Gastrocnemius medialis (tissue), 4 donors: ENCODE measurements at regions not wholly inside any gene's neighbourhood (a gene's known extent, or its start where the extent isn't known, plus 50 kb on each side); places are given as distances from the start of the nearest gene placed in this dataset.

ENCODE experiments used
- ATAC-seq, 2 donors: fragments of 150-250 bp; one replicate each; pipeline ENCODE4 v1.9.1; 2016
- DNase-seq, 2 donors: peaks; one replicate each; pipeline ENCODE4 v3.0.0-alpha.2; 2019
- H3K27ac ChIP-seq, 4 donors: fragments of 200-600 bp; sonication (generic); 1 replicate in 1 of 4; 2 replicates in 3 of 4; pipeline ENCODE4 v1.5.1; 2016 to 2018; ENCODE audit warnings: mild to moderate bottlenecking in 2 of 4, moderate library complexity in 1 of 4
- H3K27me3 ChIP-seq, 3 donors: fragments of 200-600 bp; sonication (generic) in 2 of 3; 1 replicate in 1 of 3; 2 replicates in 2 of 3; pipeline versions ENCODE4 v1.5.1 to v1.6.0; 2016 to 2019; ENCODE audit warnings: mild to moderate bottlenecking in 1 of 3, moderate library complexity in 1 of 3
- H3K36me3 ChIP-seq, 2 donors: fragments of 200-600 bp; sonication (generic) in 1 of 2; one replicate each; pipeline ENCODE4 v1.5.1; 2017 to 2018
- H3K4me1 ChIP-seq, 2 donors: fragments of 200-600 bp; sonication (generic) in 1 of 2; one replicate each; pipeline ENCODE4 v1.5.1; 2016 to 2017; ENCODE audit warnings: mild to moderate bottlenecking in 2 of 2
- H3K4me3 ChIP-seq, 4 donors: fragments of 200-600 bp; sonication (generic) in 3 of 4; 1 replicate in 1 of 4; 2 replicates in 3 of 4; pipeline ENCODE4 v1.5.1; 2016 to 2019; ENCODE audit warnings: mild to moderate bottlenecking in 2 of 4
- H3K9me3 ChIP-seq, 3 donors: fragments of 200-600 bp; sonication (generic) in 2 of 3; 1 replicate in 1 of 3; 2 replicates in 2 of 3; pipeline ENCODE4 v1.5.1; 2016 to 2019
- POLR2A ChIP-seq, 2 donors: fragments of 450-650 bp; IDR thresholded peaks; one replicate each; pipeline ENCODE4 v1.6.1; 2017; ENCODE audit warnings: antibody characterized with exemption in 2 of 2, mild to moderate bottlenecking in 2 of 2, moderate library complexity in 2 of 2
- in situ Hi-C, 4 donors: fragments of 200-750 bp; cut with MboI; loops; one replicate each; pipeline versions ENCODE4 v1.15.0 to v1.8.0; 2017; ENCODE audit warnings: low sequenced_read_pairs in 4 of 4
- intact Hi-C: fragments of 100-400 bp; cut with DNase I; formaldehyde crosslinking; loops from one replicate; pipeline ENCODE4 v1.15.1; 2023; ENCODE audit warnings: low total_unique reads
- TF ChIP-seq, protein P1 (sequence below), 5 experiments: fragments of 450-650 bp in 3 of 5; fragments of 200-600 bp in 2 of 5; sonication (generic) in 2 of 5; IDR thresholded peaks in 4 of 5; conservative IDR thresholded peaks in 1 of 5; 1 replicate in 4 of 5; 2 replicates in 1 of 5; pipeline ENCODE4 v1.5.1; 2016 to 2019; ENCODE audit warnings: antibody characterized with exemption in 5 of 5, mild to moderate bottlenecking in 3 of 5, moderate library complexity in 3 of 5

DNA sequence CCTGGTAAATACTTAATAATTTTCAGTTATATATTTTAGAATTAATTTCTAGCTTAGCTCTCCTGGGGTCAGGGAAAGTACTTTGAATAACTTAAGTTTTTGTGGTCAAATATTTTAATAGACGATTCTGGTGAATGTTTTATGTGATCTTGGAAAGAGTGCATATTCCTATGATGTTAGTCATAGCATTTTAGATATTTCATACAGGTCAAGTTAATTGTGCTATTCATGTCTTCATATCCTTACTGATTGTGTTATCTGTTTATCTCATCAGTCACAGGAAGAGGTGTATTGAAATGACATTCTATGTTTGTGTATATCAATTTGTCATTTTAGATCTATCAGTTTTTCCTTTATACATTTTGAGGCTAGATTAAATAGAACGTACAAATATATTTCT, 576.2 kb downstream of the CPS1 start:
- intact Hi-C loops, result no loop called here
- Histone ChIP-seq H3K4me1 (no peaks in the 10 kb centered on the region), H3K9me3 (no peaks in the 10 kb centered on the region), H3K27me3 (no peaks in the 10 kb centered on the region), H3K36me3 (no peaks in the 10 kb centered on the region), H3K4me3 (no peak overlapping the region), H3K27ac (no peak overlapping the region)
- ATAC-seq (no peak), DNase-seq (no peak)
- in situ Hi-C loops, result no loop called here
- TF ChIP-seq, protein P1, sequence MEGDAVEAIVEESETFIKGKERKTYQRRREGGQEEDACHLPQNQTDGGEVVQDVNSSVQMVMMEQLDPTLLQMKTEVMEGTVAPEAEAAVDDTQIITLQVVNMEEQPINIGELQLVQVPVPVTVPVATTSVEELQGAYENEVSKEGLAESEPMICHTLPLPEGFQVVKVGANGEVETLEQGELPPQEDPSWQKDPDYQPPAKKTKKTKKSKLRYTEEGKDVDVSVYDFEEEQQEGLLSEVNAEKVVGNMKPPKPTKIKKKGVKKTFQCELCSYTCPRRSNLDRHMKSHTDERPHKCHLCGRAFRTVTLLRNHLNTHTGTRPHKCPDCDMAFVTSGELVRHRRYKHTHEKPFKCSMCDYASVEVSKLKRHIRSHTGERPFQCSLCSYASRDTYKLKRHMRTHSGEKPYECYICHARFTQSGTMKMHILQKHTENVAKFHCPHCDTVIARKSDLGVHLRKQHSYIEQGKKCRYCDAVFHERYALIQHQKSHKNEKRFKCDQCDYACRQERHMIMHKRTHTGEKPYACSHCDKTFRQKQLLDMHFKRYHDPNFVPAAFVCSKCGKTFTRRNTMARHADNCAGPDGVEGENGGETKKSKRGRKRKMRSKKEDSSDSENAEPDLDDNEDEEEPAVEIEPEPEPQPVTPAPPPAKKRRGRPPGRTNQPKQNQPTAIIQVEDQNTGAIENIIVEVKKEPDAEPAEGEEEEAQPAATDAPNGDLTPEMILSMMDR (IDR thresholded peaks at IDR 0.05 in 4 of 5, conservative IDR thresholded peaks at IDR 0.05 in 1 of 5), result no peak
- TF ChIP-seq POLR2A (IDR thresholded peaks at IDR 0.05), result no peak

DNA sequence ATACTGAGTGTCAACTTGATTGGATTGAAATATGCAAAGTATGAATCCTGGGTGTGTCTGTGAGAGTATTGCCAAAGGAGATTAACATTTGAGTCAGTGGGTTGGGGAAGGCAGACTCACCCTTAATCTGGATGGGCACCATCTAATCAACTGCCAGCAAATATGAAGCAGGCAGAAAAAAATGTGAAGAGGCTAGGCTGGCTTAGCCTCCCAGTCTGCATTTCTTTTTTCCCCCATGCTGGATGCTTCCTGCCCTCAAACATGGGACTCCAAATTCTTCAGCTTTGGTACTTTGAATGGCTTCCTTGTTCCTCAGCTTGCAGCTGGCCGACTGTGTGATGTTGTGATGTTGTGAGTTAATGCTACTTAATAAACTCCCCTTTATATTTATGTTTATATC, 577.4 kb downstream of the CPS1 start:
- Histone ChIP-seq H3K4me1 (no peaks in the 10 kb centered on the region), H3K27me3 (no peaks in the 10 kb centered on the region), H3K27ac (no peak overlapping the region), H3K9me3 (no peaks in the 10 kb centered on the region), H3K36me3 (no peaks in the 10 kb centered on the region), H3K4me3 (no peak overlapping the region)
- DNase-seq, result no peak
- intact Hi-C loops (no loop called here), in situ Hi-C loops (no loop called here)
- TF ChIP-seq POLR2A (IDR thresholded peaks at IDR 0.05), result no peak
- TF ChIP-seq, protein P1 (IDR thresholded peaks at IDR 0.05 in 4 of 5, conservative IDR thresholded peaks at IDR 0.05 in 1 of 5), result no peak
- no peak for ATAC-seq

DNA sequence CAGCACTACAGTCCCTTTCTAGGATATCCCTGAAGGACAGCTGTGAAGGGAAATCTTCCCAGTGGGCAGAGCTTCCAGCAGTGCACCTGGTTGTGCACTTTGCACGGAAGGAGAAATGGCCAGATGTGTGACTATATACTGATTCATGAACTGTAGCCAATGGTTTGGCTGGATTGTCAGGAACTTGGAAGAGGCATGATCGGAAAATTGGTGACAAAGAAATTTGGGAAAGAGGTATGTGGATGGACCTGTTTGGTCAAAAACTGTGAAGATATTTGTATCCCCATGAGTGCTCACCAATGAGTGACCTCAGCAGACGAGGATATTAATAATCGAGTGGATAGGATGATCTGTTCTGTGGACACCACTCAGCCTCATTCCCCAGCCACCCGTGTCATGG, 582.2 kb downstream of the CPS1 start:
- Histone ChIP-seq H3K27ac (no peak overlapping the region), H3K36me3 (no peaks in the 10 kb centered on the region), H3K9me3 (no peaks in the 10 kb centered on the region), H3K4me1 (no peaks in the 10 kb centered on the region), H3K4me3 (no peak overlapping the region), H3K27me3 (no peaks in the 10 kb centered on the region)
- intact Hi-C loops (no loop called here), in situ Hi-C loops (no loop called here)
- ATAC-seq (no peak), DNase-seq (no peak)
- no peak for TF ChIP-seq POLR2A (IDR thresholded peaks at IDR 0.05)
- TF ChIP-seq, protein P1 (IDR thresholded peaks at IDR 0.05 in 4 of 5, conservative IDR thresholded peaks at IDR 0.05 in 1 of 5), result no peak

DNA sequence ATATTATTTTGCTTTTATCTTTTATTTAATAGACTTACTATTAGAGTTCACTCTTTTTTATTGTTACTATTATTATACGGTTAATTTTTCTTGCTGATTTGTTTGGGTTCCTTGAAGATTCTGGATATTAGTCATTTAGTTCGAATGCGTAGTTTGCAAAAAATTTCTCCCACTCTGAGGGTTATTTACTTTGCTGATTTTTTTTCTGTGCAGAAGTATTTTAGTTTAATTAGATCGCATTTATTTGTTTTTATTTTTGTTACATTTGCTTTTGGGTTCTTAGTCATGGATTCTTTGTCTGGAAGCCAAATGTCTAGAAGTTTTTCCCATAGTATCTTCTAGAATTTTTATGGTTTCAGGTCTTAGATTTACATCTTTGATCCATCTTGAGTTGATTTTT, 585.2 kb downstream of the CPS1 start:
- no peak overlapping the region for H3K27ac ChIP-seq
- in situ Hi-C loops, result no loop called here
- no peak for TF ChIP-seq POLR2A (IDR thresholded peaks at IDR 0.05)
- TF ChIP-seq, protein P1 (IDR thresholded peaks at IDR 0.05 in 4 of 5, conservative IDR thresholded peaks at IDR 0.05 in 1 of 5), result no peak
- no peaks in the 10 kb centered on the region for H3K27me3 ChIP-seq
- no peaks in the 10 kb centered on the region for H3K36me3 ChIP-seq
- H3K4me1 ChIP-seq, result no peaks in the 10 kb centered on the region
- DNase-seq, result no peak
- H3K9me3 ChIP-seq, result no peaks in the 10 kb centered on the region
- no peak overlapping the region for H3K4me3 ChIP-seq
- intact Hi-C loops, result no loop called here
- no peak for ATAC-seq

DNA sequence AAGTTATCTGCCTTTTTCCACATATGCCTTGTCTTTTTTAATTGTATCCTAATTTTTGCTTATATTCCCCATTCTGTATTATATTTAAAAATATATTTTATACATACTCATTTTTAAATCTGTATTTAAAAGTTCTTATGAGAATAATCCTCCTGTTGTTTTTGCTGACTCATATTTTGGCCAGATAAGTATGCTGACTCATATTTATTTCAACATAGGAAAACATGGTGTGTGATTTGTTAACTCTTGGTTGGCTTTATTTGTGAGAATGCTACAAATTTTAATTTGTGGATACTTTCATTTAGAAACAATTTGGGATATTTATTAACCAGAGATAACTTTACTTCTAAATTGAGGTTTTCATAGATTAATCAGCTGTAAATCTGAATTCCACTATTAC, 587.7 kb downstream of the CPS1 start:
- H3K4me1 ChIP-seq, result no peaks in the 10 kb centered on the region
- H3K27ac ChIP-seq, result no peak overlapping the region
- no peak for TF ChIP-seq POLR2A (IDR thresholded peaks at IDR 0.05)
- TF ChIP-seq, protein P1 (IDR thresholded peaks at IDR 0.05 in 4 of 5, conservative IDR thresholded peaks at IDR 0.05 in 1 of 5), result no peak
- intact Hi-C loops, result no loop called here
- DNase-seq (no peak), ATAC-seq (no peak)
- in situ Hi-C loops, result no loop called here
- H3K9me3 ChIP-seq, result no peaks in the 10 kb centered on the region
- no peaks in the 10 kb centered on the region for H3K36me3 ChIP-seq
- H3K27me3 ChIP-seq, result no peaks in the 10 kb centered on the region
- no peak overlapping the region for H3K4me3 ChIP-seq
